OCI-LY3 (cell line): ENCODE measurements at regions not wholly inside any gene's neighbourhood (a gene's known extent, or its start where the extent isn't known, plus 50 kb on each side); places are given as distances from the start of the nearest gene placed in this dataset.

Experiments
- H2AFZ ChIP-seq: fragments of 200-600, 300-600 bp; shearing (Covaris generic); 2 replicates; pipeline ENCODE4 v1.6.0; 2014; ENCODE audit warnings: antibody characterized with exemption, low read depth, low read length
- H3K27ac ChIP-seq: fragments of 200-600, 300-600 bp; sonication (generic); 2 replicates; pipeline ENCODE4 v1.5.1; 2014; ENCODE audit warnings: mild to moderate bottlenecking, low read length, moderate library complexity, mixed read lengths
- H3K27me3 ChIP-seq: fragments of 200-600, 300-600 bp; sonication (generic); 2 replicates; pipeline ENCODE4 v1.6.1; 2014; ENCODE audit warnings: low read depth, low read length, mixed read lengths
- H3K36me3 ChIP-seq: fragments of 200-600, 300-600 bp; sonication (generic); replicated peaks from 2 replicates; pipeline ENCODE3; 2014; ENCODE audit warnings: low read depth, low read length, mixed read lengths
- H3K4me1 ChIP-seq: fragments of 300-600, 200-600 bp; sonication (generic); 2 replicates; pipeline ENCODE4 v1.6.1; 2014; ENCODE audit warnings: low read length, mixed read lengths
- H3K4me2 ChIP-seq: fragments of 200-600, 300-600 bp; sonication (generic); 2 replicates; pipeline ENCODE4 v1.6.1; 2014; ENCODE audit warnings: low read length, mixed read lengths
- H3K4me3 ChIP-seq: fragments of 300-600, 200-600 bp; sonication (generic); 2 replicates; pipeline ENCODE4 v1.5.1; 2014; ENCODE audit warnings: antibody characterized with exemption, mild to moderate bottlenecking, low read length, moderate library complexity
- H3K79me2 ChIP-seq: fragments of 300-600, 200-600 bp; shearing (Covaris generic); 2 replicates; pipeline ENCODE4 v1.6.1; 2014; ENCODE audit warnings: mild to moderate bottlenecking, low read length, mixed read lengths
- H3K9ac ChIP-seq: fragments of 300-600, 200-600 bp; shearing (Covaris generic); 2 replicates; pipeline ENCODE4 v1.6.0; 2014; ENCODE audit warnings: mild to moderate bottlenecking, low read length, moderate library complexity
- H3K9me3 ChIP-seq: fragments of 200-600, 300-600 bp; shearing (Covaris generic); 2 replicates; pipeline ENCODE4 v1.6.1; 2014; ENCODE audit warnings: low read length, mixed read lengths; ENCODE audit not compliant: insufficient read depth
- H4K20me1 ChIP-seq: fragments of 200-600, 300-600 bp; sonication (generic); 2 replicates; pipeline ENCODE4 v1.6.1; 2016; ENCODE audit warnings: low read length, mixed read lengths; ENCODE audit not compliant: insufficient read depth
- EZH2phosphoT487 ChIP-seq: fragments of 200-600 bp; shearing (Covaris generic); IDR thresholded peaks from 2 replicates; pipeline ENCODE4 v1.6.1; 2018; ENCODE audit warnings: antibody characterized with exemption, mixed run types, low read depth
- TF ChIP-seq, protein P1 (sequence below): fragments of 200-600, 300-600 bp; sonication (generic); IDR thresholded peaks from 2 replicates; pipeline ENCODE4 v1.5.1; 2014; ENCODE audit warnings: antibody characterized with exemption, low read length, low read depth

- H3K36me3 ChIP-seq = no peaks in the 10 kb centered on the region
- no peaks in the 10 kb centered on the region for H3K27me3 ChIP-seq
- H4K20me1 ChIP-seq = no peaks in the 10 kb centered on the region
- H2AFZ ChIP-seq = no peak overlapping the region
- H3K4me1 ChIP-seq = peaks cover 9% of the 10 kb centered on the region; the same call in 1 of the 2 replicates
- H3K4me2 ChIP-seq = no peak overlapping the region
- H3K9me3 ChIP-seq = no peaks in the 10 kb centered on the region
- H3K4me3 ChIP-seq = no peak overlapping the region
- no peak for TF ChIP-seq EZH2phosphoT487
- TF ChIP-seq, protein P1, sequence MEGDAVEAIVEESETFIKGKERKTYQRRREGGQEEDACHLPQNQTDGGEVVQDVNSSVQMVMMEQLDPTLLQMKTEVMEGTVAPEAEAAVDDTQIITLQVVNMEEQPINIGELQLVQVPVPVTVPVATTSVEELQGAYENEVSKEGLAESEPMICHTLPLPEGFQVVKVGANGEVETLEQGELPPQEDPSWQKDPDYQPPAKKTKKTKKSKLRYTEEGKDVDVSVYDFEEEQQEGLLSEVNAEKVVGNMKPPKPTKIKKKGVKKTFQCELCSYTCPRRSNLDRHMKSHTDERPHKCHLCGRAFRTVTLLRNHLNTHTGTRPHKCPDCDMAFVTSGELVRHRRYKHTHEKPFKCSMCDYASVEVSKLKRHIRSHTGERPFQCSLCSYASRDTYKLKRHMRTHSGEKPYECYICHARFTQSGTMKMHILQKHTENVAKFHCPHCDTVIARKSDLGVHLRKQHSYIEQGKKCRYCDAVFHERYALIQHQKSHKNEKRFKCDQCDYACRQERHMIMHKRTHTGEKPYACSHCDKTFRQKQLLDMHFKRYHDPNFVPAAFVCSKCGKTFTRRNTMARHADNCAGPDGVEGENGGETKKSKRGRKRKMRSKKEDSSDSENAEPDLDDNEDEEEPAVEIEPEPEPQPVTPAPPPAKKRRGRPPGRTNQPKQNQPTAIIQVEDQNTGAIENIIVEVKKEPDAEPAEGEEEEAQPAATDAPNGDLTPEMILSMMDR = no peak
- H3K79me2 ChIP-seq = no peaks in the 10 kb centered on the region
- H3K9ac ChIP-seq = no peak overlapping the region
- no peak overlapping the region for H3K27ac ChIP-seq
These were observed 113.4 kb downstream of the GPR37 start for GRCh38 chr7:124652237-124652636.

- Histone ChIP-seq H3K4me1 (peaks cover 9% of the 10 kb centered on the region; the same call in 1 of the 2 replicates), H3K79me2 (no peaks in the 10 kb centered on the region), H3K36me3 (no peaks in the 10 kb centered on the region), H3K9me3 (no peaks in the 10 kb centered on the region), H3K4me2 (no peak overlapping the region), H2AFZ (no peak overlapping the region), H3K4me3 (no peak overlapping the region), H4K20me1 (no peaks in the 10 kb centered on the region), H3K27me3 (no peaks in the 10 kb centered on the region), H3K9ac (no peak overlapping the region), H3K27ac (no peak overlapping the region)
- TF ChIP-seq, protein P1 = no peak
- no peak for TF ChIP-seq EZH2phosphoT487
These were observed 114.5 kb downstream of the GPR37 start for GRCh38 chr7:124651136-124651535.

GRCh38 chr7:124649397-124650014, 116.1 kb downstream of the GPR37 start:
- peak overlapping the region; percentile 73 for H3K4me3 ChIP-seq
- peak overlapping the region; percentile 99 for H2AFZ ChIP-seq
- H4K20me1 ChIP-seq = no peaks in the 10 kb centered on the region
- no peaks in the 10 kb centered on the region for H3K27me3 ChIP-seq
- peaks cover 9% of the 10 kb centered on the region; the same call in 1 of the 2 replicates for H3K4me1 ChIP-seq
- H3K27ac ChIP-seq = no peak overlapping the region
- H3K9ac ChIP-seq = peak overlapping the region; percentile 36
- TF ChIP-seq, protein P1 = no peak
- no peak for TF ChIP-seq EZH2phosphoT487
- no peaks in the 10 kb centered on the region for H3K79me2 ChIP-seq
- no peaks in the 10 kb centered on the region for H3K36me3 ChIP-seq
- H3K4me2 ChIP-seq = peak overlapping the region; percentile 81
- no peaks in the 10 kb centered on the region for H3K9me3 ChIP-seq

DNA sequence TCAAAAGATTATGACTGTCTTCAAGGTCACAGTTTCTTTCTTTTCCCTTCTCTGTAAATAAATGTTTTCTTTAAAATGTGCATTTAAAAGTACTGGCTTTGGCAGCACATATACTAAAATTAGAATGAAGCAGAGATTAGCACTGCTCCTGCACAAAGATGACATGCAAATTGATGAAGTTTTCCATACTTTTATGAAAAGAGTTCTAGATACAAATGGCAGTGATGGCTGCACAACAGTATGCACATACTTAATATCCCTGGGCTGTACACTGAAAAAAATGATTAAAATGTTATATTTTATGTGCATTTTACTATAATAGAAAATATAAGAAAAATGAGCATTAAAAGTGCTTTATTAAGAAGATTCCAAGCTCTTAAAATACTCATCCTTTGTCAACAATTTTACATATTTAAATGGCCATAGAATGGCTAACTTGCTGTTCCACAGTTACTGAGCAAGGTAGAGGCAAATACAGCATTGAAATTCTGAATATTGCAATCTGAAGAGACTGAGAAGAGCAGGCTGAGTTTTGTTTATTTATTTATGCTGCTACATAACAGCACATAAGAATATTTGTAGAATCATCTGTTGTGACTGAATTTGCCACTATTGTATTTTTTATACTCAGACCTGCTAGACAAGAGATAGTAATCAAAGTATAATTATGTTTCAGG, 117.8 kb downstream of the GPR37 start:
- Histone ChIP-seq H3K4me3 (no peak overlapping the region), H3K4me1 (peaks cover 9% of the 10 kb centered on the region; the same call in 1 of the 2 replicates), H3K4me2 (no peak overlapping the region), H4K20me1 (no peaks in the 10 kb centered on the region), H3K27ac (no peak overlapping the region), H3K79me2 (no peaks in the 10 kb centered on the region), H2AFZ (no peak overlapping the region), H3K9me3 (no peaks in the 10 kb centered on the region), H3K27me3 (no peaks in the 10 kb centered on the region), H3K36me3 (no peaks in the 10 kb centered on the region), H3K9ac (no peak overlapping the region)
- TF ChIP-seq, protein P1 = no peak
- TF ChIP-seq EZH2phosphoT487 = no peak
